GM12875 (cell line): ENCODE measurements at regions not wholly inside any gene's neighbourhood (a gene's known extent, or its start where the extent isn't known, plus 50 kb on each side); places are given as distances from the start of the nearest gene placed in this dataset.

Source experiments
- H3K4me3 ChIP-seq: one replicate; pipeline ENCODE4 v1.5.1; 2011; ENCODE audit warnings: low read depth, low read length, control low read depth
- TF ChIP-seq, protein P1 (sequence below): IDR thresholded peaks from 2 replicates; pipeline ENCODE4 v1.5.1; 2011; ENCODE audit warnings: low read depth, mild to moderate bottlenecking, control low read depth, inconsistent platforms, low read length, moderate library complexity, borderline replicate concordance; ENCODE audit not compliant: insufficient read depth

DNA sequence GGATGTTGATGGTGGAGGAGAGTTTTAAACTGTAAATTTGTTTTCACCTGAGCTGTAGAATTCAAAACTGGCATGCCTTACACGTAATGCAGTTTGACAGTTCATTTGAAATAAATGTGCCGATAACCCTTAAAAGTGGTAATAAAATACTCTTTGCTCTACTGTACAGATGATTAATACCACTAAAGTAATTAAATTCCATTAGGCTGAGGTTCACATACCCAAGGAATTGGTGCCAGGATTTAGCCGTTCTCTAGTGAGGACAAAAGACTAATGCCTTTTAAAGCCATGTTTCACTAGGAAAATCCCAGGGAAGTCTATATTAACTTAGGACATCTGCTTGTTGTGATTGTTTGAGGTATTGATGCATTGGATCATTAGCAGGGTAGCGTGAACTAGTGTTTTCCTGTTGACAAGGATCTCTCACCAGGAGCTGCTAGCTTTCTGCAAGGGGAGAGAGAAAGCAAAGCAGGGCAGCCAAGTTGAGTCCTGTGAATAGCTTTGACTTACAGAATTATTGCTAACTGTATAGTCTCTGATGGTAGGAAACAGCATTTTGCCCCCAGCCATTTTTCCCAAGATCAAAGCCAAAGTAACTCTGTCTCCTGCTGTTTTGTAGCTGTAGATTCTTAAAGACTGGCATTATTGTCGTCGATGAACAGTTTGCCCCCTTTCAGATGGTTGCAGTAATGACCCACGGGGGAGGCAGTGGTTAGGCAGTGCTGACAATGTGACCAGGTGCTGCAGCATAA lies 280.9 kb upstream of the FANCL start:
- TF ChIP-seq, protein P1, sequence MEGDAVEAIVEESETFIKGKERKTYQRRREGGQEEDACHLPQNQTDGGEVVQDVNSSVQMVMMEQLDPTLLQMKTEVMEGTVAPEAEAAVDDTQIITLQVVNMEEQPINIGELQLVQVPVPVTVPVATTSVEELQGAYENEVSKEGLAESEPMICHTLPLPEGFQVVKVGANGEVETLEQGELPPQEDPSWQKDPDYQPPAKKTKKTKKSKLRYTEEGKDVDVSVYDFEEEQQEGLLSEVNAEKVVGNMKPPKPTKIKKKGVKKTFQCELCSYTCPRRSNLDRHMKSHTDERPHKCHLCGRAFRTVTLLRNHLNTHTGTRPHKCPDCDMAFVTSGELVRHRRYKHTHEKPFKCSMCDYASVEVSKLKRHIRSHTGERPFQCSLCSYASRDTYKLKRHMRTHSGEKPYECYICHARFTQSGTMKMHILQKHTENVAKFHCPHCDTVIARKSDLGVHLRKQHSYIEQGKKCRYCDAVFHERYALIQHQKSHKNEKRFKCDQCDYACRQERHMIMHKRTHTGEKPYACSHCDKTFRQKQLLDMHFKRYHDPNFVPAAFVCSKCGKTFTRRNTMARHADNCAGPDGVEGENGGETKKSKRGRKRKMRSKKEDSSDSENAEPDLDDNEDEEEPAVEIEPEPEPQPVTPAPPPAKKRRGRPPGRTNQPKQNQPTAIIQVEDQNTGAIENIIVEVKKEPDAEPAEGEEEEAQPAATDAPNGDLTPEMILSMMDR = no peak
- H3K4me3 ChIP-seq = no peak overlapping the region

DNA sequence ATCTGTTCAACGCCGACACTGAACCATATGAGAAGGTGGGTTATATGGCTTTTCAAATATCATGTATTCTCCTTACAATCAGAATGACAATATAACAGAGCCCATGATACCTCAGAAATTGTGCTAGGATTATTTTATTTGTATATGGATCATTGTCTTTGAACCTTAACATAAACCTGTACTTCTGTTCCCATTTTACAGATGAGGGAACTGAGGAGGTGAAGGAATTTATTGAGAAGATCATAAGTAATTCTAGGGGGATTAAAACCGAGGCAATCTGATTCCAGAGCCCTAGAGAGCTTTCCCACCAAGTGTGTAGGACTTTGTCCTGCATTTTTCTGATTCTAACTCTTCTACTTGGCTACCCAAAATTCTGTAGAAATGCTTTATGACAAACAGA lies 279.8 kb upstream of the FANCL start:
- H3K4me3 ChIP-seq = no peak overlapping the region
- TF ChIP-seq, protein P1 = no peak

DNA sequence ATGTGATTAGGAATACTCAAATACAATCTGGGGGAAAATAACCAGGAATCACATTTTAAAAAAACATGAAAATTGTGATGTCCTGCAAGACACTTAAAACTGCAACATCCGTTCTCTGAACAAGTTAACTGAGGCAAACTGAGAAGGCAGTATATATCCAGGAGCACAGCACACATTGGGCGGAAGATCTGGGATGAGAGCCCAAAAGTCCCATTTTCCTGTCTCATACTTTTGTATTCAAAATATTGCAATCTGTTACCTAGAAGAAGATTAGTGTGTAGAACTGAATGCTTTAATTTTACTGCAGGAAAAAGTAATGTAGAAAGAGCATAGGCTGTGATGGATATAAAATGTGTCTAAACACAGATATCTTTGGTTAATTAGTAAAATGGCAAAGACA lies 276.8 kb upstream of the FANCL start:
- H3K4me3 ChIP-seq = no peak overlapping the region
- TF ChIP-seq, protein P1 = no peak

DNA sequence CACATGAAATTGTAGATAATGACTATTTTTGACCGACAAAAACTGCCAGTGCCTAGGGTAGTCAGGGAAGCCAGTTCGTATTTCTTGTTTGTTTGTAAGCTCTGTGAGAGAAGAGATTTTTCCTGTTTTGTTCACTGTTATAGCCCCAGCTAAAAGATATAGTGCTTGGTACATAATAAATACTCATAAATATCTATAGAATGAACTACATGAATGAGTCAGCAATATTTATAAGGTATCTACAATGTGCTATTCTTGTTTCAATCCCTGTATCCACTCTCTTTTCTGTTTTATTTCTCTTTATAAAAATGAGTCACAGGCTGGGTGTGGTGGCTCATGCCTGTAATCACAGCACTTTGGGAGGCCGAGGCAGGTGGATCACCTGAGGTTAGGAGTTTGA lies 275.6 kb upstream of the FANCL start:
- TF ChIP-seq, protein P1 = no peak

DNA sequence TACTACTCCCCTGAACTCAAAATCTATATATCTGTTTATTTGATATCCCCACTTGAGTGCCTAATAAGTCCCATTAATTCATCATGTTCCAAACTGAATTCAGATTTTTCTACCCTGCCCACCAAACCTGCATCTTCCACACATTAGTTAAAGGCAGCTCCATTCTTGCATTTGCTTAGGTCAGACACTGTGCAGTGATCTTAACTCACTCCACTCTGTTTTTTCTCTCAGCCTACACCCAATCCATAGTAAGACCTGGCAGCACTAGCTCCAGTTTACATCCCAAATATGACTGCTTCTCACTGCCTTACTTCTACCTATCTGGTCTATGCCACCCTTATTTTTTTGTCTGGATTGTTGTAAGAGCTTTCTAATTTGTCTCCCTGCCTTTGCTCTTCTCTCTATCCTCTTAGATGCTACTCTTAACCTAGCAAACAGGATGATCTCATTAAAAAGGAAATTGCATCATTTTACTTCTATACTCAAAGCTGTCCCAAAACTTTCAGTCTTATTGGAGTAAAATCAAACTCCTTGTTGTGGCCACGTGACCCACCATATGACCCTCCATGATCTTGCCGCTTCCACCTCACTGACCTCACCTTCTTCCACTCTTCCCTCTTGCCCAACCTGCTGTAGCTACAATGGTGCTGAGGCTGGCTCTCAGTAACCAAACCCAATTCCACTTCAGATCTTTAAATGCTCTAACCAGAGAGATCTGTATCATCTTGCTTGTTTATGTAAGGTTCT lies 274.9 kb upstream of the FANCL start:
- TF ChIP-seq, protein P1 = no peak
- H3K4me3 ChIP-seq = no peak overlapping the region

More for the DNA sequence above, 275.6 kb upstream of the FANCL start:
- no peak overlapping the region for H3K4me3 ChIP-seq

DNA sequence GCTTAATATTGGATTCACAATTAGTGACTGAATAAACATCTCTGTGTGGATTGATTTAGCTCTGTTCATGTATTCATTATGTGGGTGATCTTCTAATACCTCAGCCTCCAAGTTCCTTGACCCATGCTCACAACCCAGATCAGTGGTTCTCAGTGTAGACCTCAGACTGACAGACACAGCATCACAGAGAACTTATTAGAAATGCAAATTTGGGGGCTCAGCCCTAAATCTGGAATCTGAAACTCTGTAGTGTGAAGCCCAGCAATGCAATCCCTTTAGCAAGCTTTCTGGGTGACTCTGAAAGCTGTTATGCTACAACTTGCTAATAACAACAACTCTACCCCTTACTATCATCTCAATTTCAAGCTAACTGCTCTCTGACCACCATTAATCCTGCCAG lies 273.1 kb upstream of the FANCL start:
- no peak overlapping the region for H3K4me3 ChIP-seq
- TF ChIP-seq, protein P1 = no peak

DNA sequence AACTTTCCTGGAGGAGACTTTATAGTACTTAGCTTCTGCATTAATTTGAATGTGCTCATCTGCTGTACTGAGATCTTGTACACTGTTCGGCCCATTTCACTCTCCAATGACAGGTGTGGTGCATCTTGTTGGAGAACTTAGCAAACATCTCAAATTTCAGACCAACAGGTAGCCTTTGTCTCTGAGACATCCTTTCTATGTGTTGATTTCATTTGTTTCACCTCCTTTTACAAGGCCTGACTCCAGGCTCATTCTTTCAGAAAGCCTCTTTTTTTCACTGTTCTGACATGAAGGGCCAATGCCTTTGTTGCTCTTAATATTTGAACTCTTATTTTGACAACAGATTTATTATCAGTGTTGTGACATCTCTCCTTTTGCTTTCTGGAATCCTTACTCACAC lies 271.8 kb upstream of the FANCL start:
- TF ChIP-seq, protein P1 = no peak
- no peak overlapping the region for H3K4me3 ChIP-seq
